ENCODE measurements at regions not wholly inside any gene's neighbourhood (a gene's known extent, or its start where the extent isn't known, plus 50 kb on each side); places are given as distances from the start of the nearest gene placed in this dataset.

GRCh38 chr4:130851932-130852331, 1756.0 kb downstream of the C4orf33 start:
- TF ChIP-seq ZFP3 (CRISPR knock-in tag; IDR thresholded peaks at IDR 0.05), result no peak
- no peak for TF ChIP-seq ZFP30 (CRISPR knock-in tag; IDR thresholded peaks at IDR 0.05)
- no peak for TF ChIP-seq GLIS3 (CRISPR knock-in tag; IDR thresholded peaks at IDR 0.05)
- TF ChIP-seq TSHZ2 (CRISPR knock-in tag; IDR thresholded peaks at IDR 0.05), result no peak
- no peak for TF ChIP-seq ZNF565 (CRISPR knock-in tag; conservative IDR thresholded peaks at IDR 0.05; ENCODE audit: low read depth)
- TF ChIP-seq ZNF8 (CRISPR knock-in tag; IDR thresholded peaks at IDR 0.05), result no peak
- no peak for TF ChIP-seq PPARA (CRISPR knock-in tag; IDR thresholded peaks at IDR 0.05; ENCODE audit: borderline replicate concordance)
- no peak for TF ChIP-seq SNAI2 (CRISPR knock-in tag; IDR thresholded peaks at IDR 0.05)
- no peak for TF ChIP-seq CSRNP3 (CRISPR knock-in tag; IDR thresholded peaks at IDR 0.05)
- no peak for TF ChIP-seq ZC3H10 (CRISPR knock-in tag; IDR thresholded peaks at IDR 0.05)
- TF ChIP-seq TCF4 (CRISPR knock-in tag; IDR thresholded peaks at IDR 0.05; ENCODE audit: borderline replicate concordance), result no peak
- no peak for ATAC-seq

- ATAC-seq, result no peak
- TF ChIP-seq POU6F1 (CRISPR knock-in tag; IDR thresholded peaks at IDR 0.05; ENCODE audit: borderline replicate concordance, low read depth), result no peak
- TF ChIP-seq BACH2 (CRISPR knock-in tag; IDR thresholded peaks at IDR 0.05; ENCODE audit: borderline replicate concordance), result no peak
- TF ChIP-seq CREB5 (CRISPR knock-in tag; IDR thresholded peaks at IDR 0.05; ENCODE audit: low read depth), result no peak
- TF ChIP-seq ZNF565 (CRISPR knock-in tag; conservative IDR thresholded peaks at IDR 0.05; ENCODE audit: low read depth), result no peak
- TF ChIP-seq ISL1 (CRISPR knock-in tag; IDR thresholded peaks at IDR 0.05), result no peak
- TF ChIP-seq TOX (CRISPR knock-in tag; IDR thresholded peaks at IDR 0.05; ENCODE audit: borderline replicate concordance), result no peak
- no peak for TF ChIP-seq ZFP30 (CRISPR knock-in tag; IDR thresholded peaks at IDR 0.05)
- TF ChIP-seq TCF4 (CRISPR knock-in tag; IDR thresholded peaks at IDR 0.05; ENCODE audit: borderline replicate concordance), result no peak
- TF ChIP-seq ARNTL (CRISPR knock-in tag; IDR thresholded peaks at IDR 0.05; ENCODE audit: borderline replicate concordance, low read depth), result no peak
- TF ChIP-seq OSR1 (CRISPR knock-in tag; IDR thresholded peaks at IDR 0.05), result no peak
- no peak for TF ChIP-seq TSHZ2 (CRISPR knock-in tag; IDR thresholded peaks at IDR 0.05)
- TF ChIP-seq ZNF8 (CRISPR knock-in tag; IDR thresholded peaks at IDR 0.05), result no peak
- TF ChIP-seq RARB (CRISPR knock-in tag; IDR thresholded peaks at IDR 0.05), result no peak
- no peak for TF ChIP-seq ZC3H10 (CRISPR knock-in tag; IDR thresholded peaks at IDR 0.05)
- TF ChIP-seq CSRNP3 (CRISPR knock-in tag; IDR thresholded peaks at IDR 0.05), result no peak
- TF ChIP-seq ZNF70 (CRISPR knock-in tag; IDR thresholded peaks at IDR 0.05), result no peak
- no peak for TF ChIP-seq PPARA (CRISPR knock-in tag; IDR thresholded peaks at IDR 0.05; ENCODE audit: borderline replicate concordance)
Measured at GRCh38 chr4:130855533-130855932, 1759.6 kb downstream of the C4orf33 start.
